ENCODE measurements at regions not wholly inside any gene's neighbourhood (a gene's known extent, or its start where the extent isn't known, plus 50 kb on each side); places are given as distances from the start of the nearest gene placed in this dataset.
"Not testable (repeated sequence)": the region's sequence is repeated elsewhere in the genome, so short reads cannot be mapped to it uniquely, and the experiment has no call there.

DNA sequence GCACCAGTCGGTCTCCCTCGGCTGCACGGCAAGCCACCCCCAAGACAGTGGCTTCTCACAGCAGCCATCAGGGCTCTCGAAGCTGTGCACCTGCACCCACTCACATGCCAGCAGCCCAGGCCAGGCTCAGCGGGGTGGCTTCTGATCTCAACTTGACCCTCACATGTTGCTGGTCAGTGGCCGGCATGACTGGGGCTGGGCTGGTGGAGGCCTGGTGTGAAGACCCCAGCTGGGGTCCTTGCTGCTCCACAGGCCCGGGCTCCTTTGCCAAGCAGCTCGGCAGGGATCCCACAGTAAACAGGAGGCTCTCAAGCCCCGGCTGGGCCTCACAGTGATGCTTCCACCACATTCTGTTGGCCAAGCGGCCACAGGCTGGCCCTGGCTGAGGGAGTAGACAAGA, 128.2 kb downstream of the BRD1 start:
- H3K9me3 ChIP-seq (ENCODE audit: severe bottlenecking), result peaks cover 5% of the 10 kb centered on the region
- no peak for ATAC-seq (ENCODE audit: low read depth)
- TF ChIP-seq, protein P1, sequence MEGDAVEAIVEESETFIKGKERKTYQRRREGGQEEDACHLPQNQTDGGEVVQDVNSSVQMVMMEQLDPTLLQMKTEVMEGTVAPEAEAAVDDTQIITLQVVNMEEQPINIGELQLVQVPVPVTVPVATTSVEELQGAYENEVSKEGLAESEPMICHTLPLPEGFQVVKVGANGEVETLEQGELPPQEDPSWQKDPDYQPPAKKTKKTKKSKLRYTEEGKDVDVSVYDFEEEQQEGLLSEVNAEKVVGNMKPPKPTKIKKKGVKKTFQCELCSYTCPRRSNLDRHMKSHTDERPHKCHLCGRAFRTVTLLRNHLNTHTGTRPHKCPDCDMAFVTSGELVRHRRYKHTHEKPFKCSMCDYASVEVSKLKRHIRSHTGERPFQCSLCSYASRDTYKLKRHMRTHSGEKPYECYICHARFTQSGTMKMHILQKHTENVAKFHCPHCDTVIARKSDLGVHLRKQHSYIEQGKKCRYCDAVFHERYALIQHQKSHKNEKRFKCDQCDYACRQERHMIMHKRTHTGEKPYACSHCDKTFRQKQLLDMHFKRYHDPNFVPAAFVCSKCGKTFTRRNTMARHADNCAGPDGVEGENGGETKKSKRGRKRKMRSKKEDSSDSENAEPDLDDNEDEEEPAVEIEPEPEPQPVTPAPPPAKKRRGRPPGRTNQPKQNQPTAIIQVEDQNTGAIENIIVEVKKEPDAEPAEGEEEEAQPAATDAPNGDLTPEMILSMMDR (IDR thresholded peaks at IDR 0.05; ENCODE audit: poor library complexity, severe bottlenecking), result no peak
- DNase-seq (ENCODE audit: low spot score), result peak; percentile 51
- no peaks in the 10 kb centered on the region for H3K36me3 ChIP-seq (ENCODE audit: low read depth)
- no peaks in the 10 kb centered on the region for H3K27me3 ChIP-seq (ENCODE audit: insufficient read depth, poor library complexity, severe bottlenecking)
- H3K27ac ChIP-seq (ENCODE audit: poor library complexity, severe bottlenecking), result no peak overlapping the region
- no peaks in the 10 kb centered on the region for H3K4me1 ChIP-seq (ENCODE audit: insufficient read depth, poor library complexity, severe bottlenecking)
- H3K4me3 ChIP-seq (ENCODE audit: severe bottlenecking), result no peak overlapping the region

DNA sequence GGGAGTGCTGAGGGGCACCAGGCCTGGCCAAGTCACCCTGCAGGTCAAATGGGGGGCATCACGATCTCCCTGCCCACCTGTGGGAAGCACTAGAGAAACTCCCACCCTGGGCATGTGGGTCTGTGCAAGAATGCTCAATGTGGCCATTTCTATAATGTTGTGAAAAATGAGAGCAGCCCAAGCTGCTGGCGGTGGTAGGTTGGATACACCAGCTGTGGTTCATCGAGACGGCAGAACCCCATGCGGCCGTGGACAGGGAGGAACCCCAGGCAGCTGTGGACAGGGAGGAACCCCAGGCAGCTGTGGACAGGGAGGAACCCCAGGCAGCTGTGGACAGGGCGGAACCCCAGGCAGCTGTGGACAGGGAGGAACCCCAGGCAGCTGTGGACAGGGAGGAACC, 129.1 kb downstream of the BRD1 start:
- not testable (repeated sequence) for ATAC-seq (ENCODE audit: low read depth); H3K4me1 ChIP-seq (ENCODE audit: insufficient read depth, poor library complexity, severe bottlenecking); H3K27me3 ChIP-seq (ENCODE audit: insufficient read depth, poor library complexity, severe bottlenecking); H3K4me3 ChIP-seq (ENCODE audit: severe bottlenecking); H3K27ac ChIP-seq (ENCODE audit: poor library complexity, severe bottlenecking); DNase-seq (ENCODE audit: low spot score); H3K36me3 ChIP-seq (ENCODE audit: low read depth); H3K9me3 ChIP-seq (ENCODE audit: severe bottlenecking)

- Histone ChIP-seq H3K36me3 (ENCODE audit: low read depth) (no peaks in the 10 kb centered on the region), H3K4me1 (ENCODE audit: insufficient read depth, poor library complexity, severe bottlenecking) (no peaks in the 10 kb centered on the region), H3K27me3 (ENCODE audit: insufficient read depth, poor library complexity, severe bottlenecking) (no peaks in the 10 kb centered on the region), H3K27ac (ENCODE audit: poor library complexity, severe bottlenecking) (no peak overlapping the region), H3K9me3 (ENCODE audit: severe bottlenecking) (peaks cover 5% of the 10 kb centered on the region), H3K4me3 (ENCODE audit: severe bottlenecking) (no peak overlapping the region)
- TF ChIP-seq, protein P1 (IDR thresholded peaks at IDR 0.05; ENCODE audit: poor library complexity, severe bottlenecking), result no peak
- no peak for DNase-seq (ENCODE audit: low spot score)
- no peak for ATAC-seq (ENCODE audit: low read depth)
These were observed 130.6 kb downstream of the BRD1 start for GRCh38 chr22:49697047-49697446.

- Histone ChIP-seq H3K27me3 (ENCODE audit: insufficient read depth, poor library complexity, severe bottlenecking) (no peaks in the 10 kb centered on the region), H3K4me1 (ENCODE audit: insufficient read depth, poor library complexity, severe bottlenecking) (no peaks in the 10 kb centered on the region), H3K9me3 (ENCODE audit: severe bottlenecking) (peaks cover 5% of the 10 kb centered on the region), H3K36me3 (ENCODE audit: low read depth) (no peaks in the 10 kb centered on the region), H3K27ac (ENCODE audit: poor library complexity, severe bottlenecking) (no peak overlapping the region), H3K4me3 (ENCODE audit: severe bottlenecking) (no peak overlapping the region)
- DNase-seq (ENCODE audit: low spot score) (no peak), ATAC-seq (ENCODE audit: low read depth) (no peak)
- TF ChIP-seq, protein P1 (IDR thresholded peaks at IDR 0.05; ENCODE audit: poor library complexity, severe bottlenecking), result no peak
These were observed 133.0 kb downstream of the BRD1 start for GRCh38 chr22:49694462-49695260.

DNA sequence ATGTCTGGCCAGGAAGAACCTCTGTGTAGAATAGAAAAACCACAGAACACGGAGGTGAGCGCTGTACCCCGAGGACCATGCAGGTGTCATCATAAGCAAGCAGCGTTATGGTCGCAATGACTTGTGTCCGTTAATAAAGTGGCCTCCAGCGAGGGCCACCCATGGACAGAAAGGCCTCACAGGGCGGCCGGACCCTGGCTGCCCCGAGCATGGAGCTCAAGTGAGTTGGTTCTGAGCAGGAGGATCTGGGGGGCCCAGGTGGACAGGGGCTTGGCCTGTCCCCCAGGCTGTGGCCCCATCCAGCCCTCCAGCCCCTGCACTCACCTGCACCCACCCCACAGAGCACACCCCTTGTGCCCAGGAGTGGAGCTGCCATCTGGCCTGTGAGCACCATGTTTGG, 133.8 kb downstream of the BRD1 start:
- ATAC-seq (ENCODE audit: low read depth) (no peak), DNase-seq (ENCODE audit: low spot score) (no peak)
- Histone ChIP-seq H3K36me3 (ENCODE audit: low read depth) (no peaks in the 10 kb centered on the region), H3K27me3 (ENCODE audit: insufficient read depth, poor library complexity, severe bottlenecking) (no peaks in the 10 kb centered on the region), H3K27ac (ENCODE audit: poor library complexity, severe bottlenecking) (no peak overlapping the region), H3K4me1 (ENCODE audit: insufficient read depth, poor library complexity, severe bottlenecking) (no peaks in the 10 kb centered on the region), H3K4me3 (ENCODE audit: severe bottlenecking) (no peak overlapping the region), H3K9me3 (ENCODE audit: severe bottlenecking) (peaks cover 5% of the 10 kb centered on the region)
- TF ChIP-seq, protein P1 (IDR thresholded peaks at IDR 0.05; ENCODE audit: poor library complexity, severe bottlenecking), result no peak
